Keratinocyte (primary cell): ENCODE measurements at regions not wholly inside any gene's neighbourhood (a gene's known extent, or its start where the extent isn't known, plus 50 kb on each side); places are given as distances from the start of the nearest gene placed in this dataset.
A peak's percentile ranks its signal among the peaks of the same experiment; 100 is the strongest.

Experiments
- DNase-seq: peaks from one replicate; pipeline ENCODE4 v3.0.0-alpha.2; 2011; ENCODE audit warnings: low read depth, missing footprints, low spot score
- FAIRE-seq: peaks from 2 replicates; lab custom pipeline; 2011; peaks lifted over from hg19 to GRCh38; lab: Jason Lieb, UNC
- H2AFZ ChIP-seq: 2 replicates; pipeline ENCODE4 v1.6.0; 2012; ENCODE audit warnings: low read length, control low read depth, inconsistent platforms; ENCODE audit not compliant: control insufficient read depth
- H3K27ac ChIP-seq: 2 replicates; pipeline ENCODE4 v1.5.1; 2011; ENCODE audit warnings: low read length; ENCODE audit not compliant: control insufficient read depth, insufficient read depth
- H3K27me3 ChIP-seq: 3 replicates; pipeline ENCODE4 v1.6.0; 2011; ENCODE audit warnings: low read length; ENCODE audit not compliant: control insufficient read depth, insufficient read depth; ENCODE audit errors: extremely low read depth
- H3K36me3 ChIP-seq, 2 experiments: 2 replicates in 1 of 2; 3 replicates in 1 of 2; pipeline ENCODE4 v1.5.1; 2011; ENCODE audit warnings: low read length in 2 of 2, mild to moderate bottlenecking in 1 of 2; ENCODE audit not compliant: control insufficient read depth in 2 of 2, insufficient read depth in 2 of 2; ENCODE audit errors: extremely low read depth in 1 of 2
- H3K4me1 ChIP-seq: 3 replicates; pipeline ENCODE4 v1.5.1; 2011; ENCODE audit warnings: low read length; ENCODE audit not compliant: control insufficient read depth, insufficient read depth; ENCODE audit errors: extremely low read depth
- H3K4me2 ChIP-seq: 3 replicates; pipeline ENCODE4 v1.6.0; 2011; ENCODE audit warnings: low read depth, low read length; ENCODE audit not compliant: control insufficient read depth, insufficient read depth; ENCODE audit errors: extremely low read depth
- H3K4me3 ChIP-seq, 3 experiments: fragments of 200-600 bp in 1 of 3; sonication (generic) in 1 of 3; 2 replicates in 2 of 3; 3 replicates in 1 of 3; pipeline ENCODE4 v1.5.1; 2011 to 2016; ENCODE audit warnings: low read length in 3 of 3, mild to moderate bottlenecking in 3 of 3, control low read depth in 2 of 3, inconsistent platforms in 1 of 3, low read depth in 1 of 3, mixed read lengths in 1 of 3, mixed run types in 1 of 3, moderate library complexity in 1 of 3; ENCODE audit not compliant: control insufficient read depth in 2 of 3, insufficient read depth in 2 of 3; ENCODE audit errors: extremely low read depth in 1 of 3
- H3K79me2 ChIP-seq: 2 replicates; pipeline ENCODE4 v1.6.0; 2012; ENCODE audit warnings: low read length; ENCODE audit not compliant: control insufficient read depth, insufficient read depth
- H3K9ac ChIP-seq: 3 replicates; pipeline ENCODE4 v1.6.0; 2011; ENCODE audit warnings: low read length; ENCODE audit not compliant: control insufficient read depth, insufficient read depth; ENCODE audit errors: extremely low read depth
- H3K9me1 ChIP-seq: 3 replicates; pipeline ENCODE4 v1.6.0; 2011; ENCODE audit warnings: low read length; ENCODE audit not compliant: control insufficient read depth, insufficient read depth; ENCODE audit errors: extremely low read depth
- H3K9me3 ChIP-seq: 2 replicates; pipeline ENCODE4 v1.5.1; 2012; ENCODE audit warnings: low read depth, low read length; ENCODE audit not compliant: control insufficient read depth
- H4K20me1 ChIP-seq: 3 replicates; pipeline ENCODE4 v1.6.0; 2011; ENCODE audit warnings: low read length; ENCODE audit not compliant: control insufficient read depth, insufficient read depth; ENCODE audit errors: extremely low read depth
- CTCF ChIP-seq, 3 experiments: IDR thresholded peaks in 1 of 3; conservative IDR thresholded peaks in 1 of 3; optimal IDR thresholded peaks in 1 of 3; 2 replicates in 2 of 3; 3 replicates in 1 of 3; pipeline versions ENCODE3 to v1.5.1; 2011; ENCODE audit warnings: low read length in 3 of 3, mild to moderate bottlenecking in 3 of 3, moderate library complexity in 2 of 3, control low read depth in 1 of 3, inconsistent platforms in 1 of 3; ENCODE audit not compliant: insufficient read depth in 2 of 3; ENCODE audit errors: extremely low read depth in 1 of 3
- EZH2 ChIP-seq: IDR thresholded peaks from one replicate; pipeline ENCODE4 v1.6.1; 2012; ENCODE audit warnings: inconsistent platforms, mild to moderate bottlenecking, low read length, moderate library complexity
- dilution Hi-C: fragments of 300-500 bp; cut with MboI; formaldehyde crosslinking; loops from one replicate; pipeline ENCODE4 v1.7.0; 2020; ENCODE audit warnings: low sequenced_read_pairs; ENCODE audit not compliant: extremely low pct_ligation_motif_present

GRCh38 chr5:173557123-173557903, 59.1 kb downstream of the BOD1 start:
- dilution Hi-C loops = no loop called here
- H3K4me2 ChIP-seq = no peak overlapping the region
- no peaks in the 10 kb centered on the region for H3K9me1 ChIP-seq
- H3K4me1 ChIP-seq = no peaks in the 10 kb centered on the region
- no peaks in the 10 kb centered on the region for H3K36me3 ChIP-seq
- peaks cover 14% of the 10 kb centered on the region for H3K27me3 ChIP-seq
- no peak for DNase-seq
- H3K9ac ChIP-seq = no peak overlapping the region
- no peaks in the 10 kb centered on the region for H3K79me2 ChIP-seq
- FAIRE-seq = no peak
- no peak overlapping the region for H3K4me3 ChIP-seq
- no peaks in the 10 kb centered on the region for H3K9me3 ChIP-seq
- no peak for TF ChIP-seq CTCF (optimal IDR thresholded peaks at IDR 0.05 in 1 of 3, IDR thresholded peaks at IDR 0.05 in 1 of 3, conservative IDR thresholded peaks at IDR 0.05 in 1 of 3; ENCODE audit: extremely low read depth in 1 of 3, insufficient read depth in 2 of 3, low read length in 3 of 3)
- TF ChIP-seq EZH2 = no peak
- no peak overlapping the region for H3K27ac ChIP-seq
- H4K20me1 ChIP-seq = no peaks in the 10 kb centered on the region
- H2AFZ ChIP-seq = no peak overlapping the region

- Histone ChIP-seq H3K9me1 (no peaks in the 10 kb centered on the region), H3K36me3 (no peaks in the 10 kb centered on the region), H3K4me3 (no peak overlapping the region), H3K27me3 (peaks cover 14% of the 10 kb centered on the region), H3K4me1 (no peaks in the 10 kb centered on the region), H3K9ac (no peak overlapping the region), H3K79me2 (no peaks in the 10 kb centered on the region), H3K9me3 (no peaks in the 10 kb centered on the region), H2AFZ (no peak overlapping the region), H4K20me1 (no peaks in the 10 kb centered on the region), H3K4me2 (no peak overlapping the region), H3K27ac (no peak overlapping the region)
- TF ChIP-seq EZH2 (no peak), CTCF (optimal IDR thresholded peaks at IDR 0.05 in 1 of 3, IDR thresholded peaks at IDR 0.05 in 1 of 3, conservative IDR thresholded peaks at IDR 0.05 in 1 of 3; ENCODE audit: extremely low read depth in 1 of 3, insufficient read depth in 2 of 3, low read length in 3 of 3) (peak in 1 of 3 experiments; percentile 6)
- dilution Hi-C loops = no loop called here
- DNase-seq = no peak
- no peak for FAIRE-seq
Observed at GRCh38 chr5:173556142-173557028, 60.1 kb downstream of the BOD1 start.
